Activated CD8-positive, alpha-beta memory T cell treated with anti-CD3 and anti-CD28 coated beads, Interleukin-2, amount 10 ng/mL, durations not matched to agents 7 days and 5 days (primary cell): ENCODE measurements at regions not wholly inside any gene's neighbourhood (a gene's known extent, or its start where the extent isn't known, plus 50 kb on each side); places are given as distances from the start of the nearest gene placed in this dataset.

Experiments used
- ATAC-seq: fragments of 150-1000 bp; cut with Tn5 transposase; one replicate; pipeline ENCODE4 v1.10.0; 2021; ENCODE audit warnings: moderate library complexity
- CTCF ChIA-PET: fragments of 350-600 bp; sonication (Branson Sonifier 250); formaldehyde crosslinking; loops from one replicate; lab custom pipeline; 2021; ENCODE audit warnings: antibody characterized with exemption; lab: Charles Lee
- DNase-seq: peaks from one replicate; pipeline ENCODE4 v3.0.0-alpha.2; 2020
- H3K27ac Mint-ChIP-seq: one replicate; pipeline ENCODE4 v1.8.0; 2021; ENCODE audit warnings: mild to moderate bottlenecking, mixed read lengths
- H3K27me3 Mint-ChIP-seq: one replicate; pipeline ENCODE4 v1.8.0; 2021; ENCODE audit warnings: mixed read lengths
- H3K36me3 Mint-ChIP-seq: one replicate; pipeline ENCODE4 v1.8.0; 2021; ENCODE audit warnings: mild to moderate bottlenecking, mixed read lengths
- H3K4me1 Mint-ChIP-seq: one replicate; pipeline ENCODE4 v1.8.0; 2021; ENCODE audit warnings: mixed read lengths
- H3K4me3 Mint-ChIP-seq: one replicate; pipeline ENCODE4 v1.8.0; 2021; ENCODE audit warnings: mild to moderate bottlenecking, moderate library complexity, mixed read lengths
- H3K9me3 Mint-ChIP-seq: one replicate; pipeline ENCODE4 v1.8.0; 2022; ENCODE audit warnings: low read depth, mixed read lengths

DNA sequence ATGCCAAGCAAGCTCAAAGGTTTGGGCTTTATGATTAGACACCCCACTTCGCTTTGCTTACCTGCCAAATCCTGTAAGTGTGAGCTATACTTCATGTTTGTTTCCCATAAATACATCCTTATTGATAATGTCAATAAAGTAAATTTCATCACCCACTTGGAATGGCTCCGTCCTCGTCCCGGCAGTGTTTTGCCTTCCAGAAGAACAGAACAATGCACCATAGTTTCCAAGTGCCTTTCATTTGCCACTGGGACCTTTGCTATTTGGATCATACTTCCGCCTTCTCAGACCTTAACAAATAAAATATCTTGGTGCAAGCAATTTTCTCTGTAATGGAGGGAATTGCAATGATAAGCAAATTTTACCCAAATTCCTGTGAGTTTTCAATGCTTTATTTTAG is 229.3 kb downstream of the PIK3R1 start:
- Mint-ChIP-seq H3K9me3 (no peaks in the 10 kb centered on the region), H3K4me3 (no peak overlapping the region), H3K4me1 (peaks cover 15% of the 10 kb centered on the region), H3K36me3 (peaks cover 1% of the 10 kb centered on the region), H3K27me3 (no peaks in the 10 kb centered on the region), H3K27ac (no peak overlapping the region)
- DNase-seq: no peak
- ATAC-seq: no peak
- CTCF ChIA-PET: no interaction called here

DNA sequence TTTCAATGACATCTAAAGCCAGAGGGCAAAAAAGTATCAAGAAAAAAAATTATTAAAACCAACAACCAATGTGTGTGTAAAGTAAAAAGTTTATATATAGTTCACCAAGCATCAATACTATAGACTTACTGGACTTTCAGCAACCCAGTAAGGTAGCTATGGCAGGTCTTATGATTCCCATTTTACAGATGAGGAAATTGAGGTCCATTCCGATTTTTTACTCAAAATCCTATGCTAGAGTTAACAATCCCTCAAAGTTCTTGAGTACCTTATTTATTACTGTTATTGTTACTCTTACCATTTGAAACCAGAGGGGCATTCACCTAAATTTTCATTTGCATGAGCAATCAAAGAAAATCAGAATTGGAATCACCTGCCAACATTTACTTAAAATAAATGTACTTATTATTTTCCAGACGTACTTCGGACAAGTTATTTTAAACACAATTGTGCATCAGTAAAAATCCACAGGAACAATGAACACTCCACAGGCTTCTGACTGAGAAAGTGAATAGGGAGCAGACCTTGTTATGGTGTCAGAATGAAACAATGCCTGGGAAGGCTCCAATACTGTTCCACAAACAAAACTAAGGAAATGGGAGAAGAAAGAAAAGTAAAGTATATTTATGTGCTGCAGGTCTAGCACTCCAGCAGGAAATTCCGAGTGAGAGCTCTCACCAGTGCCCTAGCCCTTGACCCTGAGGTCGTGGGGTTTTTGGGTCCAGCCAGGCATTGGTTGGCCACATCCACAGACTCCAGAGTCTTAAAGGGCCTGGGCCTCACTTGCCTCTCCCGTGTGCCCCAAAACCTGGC is 229.9 kb downstream of the PIK3R1 start:
- Mint-ChIP-seq H3K4me3 (no peak overlapping the region), H3K36me3 (peaks cover 1% of the 10 kb centered on the region), H3K27me3 (no peaks in the 10 kb centered on the region), H3K9me3 (no peaks in the 10 kb centered on the region), H3K4me1 (peaks cover 15% of the 10 kb centered on the region), H3K27ac (no peak overlapping the region)
- CTCF ChIA-PET: no interaction called here
- ATAC-seq (no peak), DNase-seq (no peak)

DNA sequence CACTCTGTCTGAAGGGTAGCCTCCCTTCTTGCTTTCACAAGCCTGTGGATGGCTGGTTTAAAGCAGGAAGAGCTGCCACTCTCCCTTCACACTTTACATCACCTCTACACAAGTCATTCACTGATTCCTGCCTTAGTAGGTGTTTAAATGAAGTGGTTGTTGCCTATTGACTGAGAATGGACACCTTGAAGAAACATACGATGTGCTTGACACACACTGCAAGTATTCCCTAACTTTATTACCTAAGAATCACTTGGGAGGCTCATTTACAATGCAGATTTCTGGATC is 230.5 kb downstream of the PIK3R1 start:
- H3K4me3 Mint-ChIP-seq: no peak overlapping the region
- ATAC-seq (no peak), DNase-seq (no peak)
- H3K27ac Mint-ChIP-seq: no peak overlapping the region
- peaks cover 13% of the 10 kb centered on the region for H3K4me1 Mint-ChIP-seq
- CTCF ChIA-PET: no interaction called here
- peaks cover 1% of the 10 kb centered on the region for H3K36me3 Mint-ChIP-seq
- H3K27me3 Mint-ChIP-seq: no peaks in the 10 kb centered on the region
- no peaks in the 10 kb centered on the region for H3K9me3 Mint-ChIP-seq

DNA sequence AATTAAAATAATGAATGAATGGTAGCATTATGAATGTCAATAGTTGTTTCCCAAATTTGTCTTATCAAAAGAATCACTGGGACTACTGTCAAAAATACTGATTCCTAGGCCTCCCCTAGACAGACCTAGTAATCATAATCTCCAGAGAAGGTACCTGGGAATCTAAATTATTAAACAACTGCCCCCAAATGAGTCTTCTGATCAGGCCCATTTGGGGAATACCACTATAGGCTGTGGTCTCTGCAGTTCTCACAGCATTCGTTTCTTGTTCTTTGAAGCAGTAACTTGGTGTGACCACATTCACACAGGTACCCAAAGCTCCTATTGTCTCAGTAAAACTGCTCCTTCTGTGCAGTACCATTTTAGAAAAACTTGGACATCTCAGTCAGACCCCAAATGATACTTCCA is 230.9 kb downstream of the PIK3R1 start:
- Mint-ChIP-seq H3K4me1 (peaks cover 8% of the 10 kb centered on the region), H3K9me3 (no peaks in the 10 kb centered on the region), H3K36me3 (peaks cover 1% of the 10 kb centered on the region), H3K27ac (no peak overlapping the region), H3K4me3 (no peak overlapping the region), H3K27me3 (no peaks in the 10 kb centered on the region)
- DNase-seq: no peak
- CTCF ChIA-PET: no interaction called here
- ATAC-seq: no peak

DNA sequence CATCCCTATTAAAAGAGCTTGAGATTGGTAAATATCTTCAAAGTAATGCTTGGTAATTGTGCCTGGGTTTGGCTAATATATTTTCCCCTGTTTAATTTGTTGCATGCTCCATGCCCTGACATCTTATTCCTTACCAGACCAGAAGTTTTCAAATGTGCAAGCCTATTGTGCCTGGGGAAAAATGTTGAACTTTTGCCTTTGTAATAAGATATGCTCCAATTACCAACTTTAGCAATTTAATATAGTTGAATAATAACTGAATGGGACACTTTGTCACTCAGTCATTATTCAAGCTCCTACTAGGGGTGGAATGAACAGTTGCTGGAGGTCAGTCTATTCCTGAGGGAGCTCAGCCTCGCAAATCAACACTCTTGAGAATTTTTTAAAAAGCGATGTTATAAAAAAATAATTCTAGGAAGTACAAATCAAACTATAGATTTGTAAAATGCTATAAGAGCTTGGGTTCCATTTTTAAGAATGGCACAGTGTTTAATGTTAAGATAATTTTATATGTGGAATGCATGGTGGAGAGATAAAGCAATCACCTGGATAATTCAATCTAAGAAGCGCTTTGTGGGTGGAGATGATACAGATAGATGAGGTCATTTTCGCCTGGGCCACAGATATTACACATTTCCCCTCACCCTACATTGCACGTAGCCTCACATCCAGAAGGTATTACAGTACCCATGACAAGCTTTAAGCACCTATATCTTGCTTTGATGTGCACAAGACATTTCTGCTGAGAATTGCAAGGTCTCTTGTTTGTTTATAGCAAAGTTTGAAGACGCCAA is 231.8 kb downstream of the PIK3R1 start:
- ATAC-seq: no peak

DNA sequence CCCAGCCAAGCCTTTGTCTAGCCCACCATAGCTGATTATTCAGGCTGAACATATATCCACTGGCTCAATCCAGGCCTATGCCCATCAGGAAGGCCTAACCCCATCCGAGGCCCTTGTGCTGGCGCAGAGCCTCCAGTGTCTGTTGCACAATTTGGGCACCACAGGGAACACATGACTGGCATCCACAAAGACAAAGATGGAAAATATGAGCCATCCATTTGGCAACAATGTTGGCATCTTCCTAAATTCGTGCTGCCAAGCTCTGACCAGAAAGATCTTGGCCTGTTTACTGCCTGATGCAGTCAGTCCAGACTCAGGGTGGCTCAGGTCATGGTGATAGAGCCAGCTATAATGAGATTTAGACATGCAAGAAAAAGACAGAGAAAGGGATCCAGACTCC is 233.8 kb downstream of the PIK3R1 start:
- Mint-ChIP-seq H3K27ac (no peak overlapping the region), H3K27me3 (no peaks in the 10 kb centered on the region), H3K4me1 (no peaks in the 10 kb centered on the region), H3K9me3 (no peaks in the 10 kb centered on the region), H3K4me3 (no peak overlapping the region), H3K36me3 (peaks cover 1% of the 10 kb centered on the region)
- CTCF ChIA-PET: interaction anchor here (1.9 to 3.6 kb wide), 2 partner anchors 14 to 163 kb away, joined by 4 to 13 read pairs; no protein-coding TSS in a partner anchor
- no peak for ATAC-seq
- DNase-seq: no peak

More for the DNA sequence above, 231.8 kb downstream of the PIK3R1 start:
- Mint-ChIP-seq H3K9me3 (no peaks in the 10 kb centered on the region), H3K27ac (no peak overlapping the region), H3K27me3 (no peaks in the 10 kb centered on the region), H3K4me3 (no peak overlapping the region), H3K4me1 (peaks cover 3% of the 10 kb centered on the region), H3K36me3 (peaks cover 1% of the 10 kb centered on the region)
- CTCF ChIA-PET: interaction anchor here (1.3 to 3.6 kb wide), 2 partner anchors 9 to 161 kb away, joined by 3 to 13 read pairs; no protein-coding TSS in a partner anchor
- no peak for DNase-seq

DNA sequence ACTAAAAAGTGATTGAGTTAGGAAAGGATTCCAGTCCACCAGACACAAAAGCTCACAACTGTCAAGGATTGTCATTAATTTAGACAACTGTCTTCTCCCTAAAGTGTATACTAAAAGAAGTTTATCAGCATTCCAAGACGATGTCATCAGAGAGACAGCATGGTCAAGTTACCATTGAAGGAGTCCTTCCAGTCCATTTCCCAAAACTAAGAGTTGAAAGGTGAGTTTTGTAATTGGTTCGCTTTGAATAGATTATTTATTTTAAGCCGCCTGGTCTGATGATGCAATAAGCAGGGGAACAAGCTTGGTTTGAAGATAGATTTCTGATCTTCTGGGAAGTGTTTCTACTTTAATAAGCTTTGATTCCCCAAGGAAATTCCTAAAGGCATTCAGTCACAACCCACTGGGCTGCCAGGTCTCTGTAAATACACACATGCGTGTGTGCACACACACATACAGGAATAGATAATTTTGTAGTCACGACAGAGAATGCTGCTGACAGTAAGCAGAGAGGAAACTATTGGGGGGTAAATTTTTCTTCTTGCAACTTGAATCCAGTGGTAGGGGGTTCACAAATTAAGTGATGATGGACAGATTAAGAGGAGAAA is 234.8 kb downstream of the PIK3R1 start:
- Mint-ChIP-seq H3K27ac (no peak overlapping the region), H3K4me3 (no peak overlapping the region), H3K4me1 (no peaks in the 10 kb centered on the region), H3K36me3 (peaks cover 1% of the 10 kb centered on the region), H3K9me3 (no peaks in the 10 kb centered on the region), H3K27me3 (no peaks in the 10 kb centered on the region)
- DNase-seq: no peak
- CTCF ChIA-PET: interaction anchor here (1.0 to 3.6 kb wide), 3 partner anchors 9 to 164 kb away, joined by 3 to 13 read pairs (median 4); no protein-coding TSS in a partner anchor
- no peak for ATAC-seq

DNA sequence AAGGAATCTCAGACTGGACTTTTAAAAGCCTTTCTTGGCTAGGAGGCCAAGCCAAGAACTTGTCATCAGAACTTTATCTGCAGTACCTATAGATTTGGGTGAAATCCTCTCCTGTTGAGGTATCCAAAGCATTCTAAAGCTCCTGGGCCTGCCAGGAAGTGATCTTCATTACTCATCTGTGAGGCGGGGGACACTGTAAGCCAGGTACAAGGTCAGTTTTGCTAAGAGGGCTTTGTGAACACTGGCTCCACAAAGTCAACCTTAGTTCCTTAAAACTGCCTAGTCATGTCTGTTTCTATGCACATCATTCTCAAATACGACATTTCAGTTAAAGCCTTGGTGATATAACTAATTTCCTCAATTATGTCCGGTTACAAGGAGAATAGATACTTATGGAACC is 236.7 kb downstream of the PIK3R1 start:
- Mint-ChIP-seq H3K4me3 (no peak overlapping the region), H3K4me1 (no peaks in the 10 kb centered on the region), H3K27ac (no peak overlapping the region), H3K9me3 (no peaks in the 10 kb centered on the region), H3K36me3 (peaks cover 1% of the 10 kb centered on the region), H3K27me3 (no peaks in the 10 kb centered on the region)
- ATAC-seq (no peak), DNase-seq (no peak)
- CTCF ChIA-PET: no interaction called here

DNA sequence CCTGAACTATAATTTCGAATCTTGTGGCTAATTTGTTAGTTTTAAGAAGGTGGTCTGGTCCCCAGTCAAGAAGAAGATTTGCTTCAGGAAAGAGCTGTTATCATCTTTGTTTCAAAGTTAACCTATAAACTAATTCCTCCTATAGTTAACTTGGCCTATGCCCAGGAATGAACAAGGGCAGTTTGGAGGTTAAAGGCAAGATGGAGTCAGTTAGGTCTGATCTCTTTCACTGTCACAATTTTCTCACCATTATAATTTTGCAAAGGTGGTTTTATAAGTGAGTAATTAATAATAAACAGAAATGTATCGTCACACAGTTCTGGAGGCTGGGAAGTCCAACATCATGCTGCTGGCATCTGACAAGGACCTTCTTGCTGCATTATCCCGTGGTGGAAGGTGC is 238.6 kb downstream of the PIK3R1 start:
- CTCF ChIA-PET: interaction anchor here (2.0 kb wide), 1 partner anchor 168 kb away, joined by 12 read pairs; no protein-coding TSS in a partner anchor
- Mint-ChIP-seq H3K4me1 (peaks cover 14% of the 10 kb centered on the region), H3K27ac (no peak overlapping the region), H3K9me3 (no peaks in the 10 kb centered on the region), H3K36me3 (no peaks in the 10 kb centered on the region), H3K4me3 (no peak overlapping the region), H3K27me3 (no peaks in the 10 kb centered on the region)
- no peak for ATAC-seq
- no peak for DNase-seq

DNA sequence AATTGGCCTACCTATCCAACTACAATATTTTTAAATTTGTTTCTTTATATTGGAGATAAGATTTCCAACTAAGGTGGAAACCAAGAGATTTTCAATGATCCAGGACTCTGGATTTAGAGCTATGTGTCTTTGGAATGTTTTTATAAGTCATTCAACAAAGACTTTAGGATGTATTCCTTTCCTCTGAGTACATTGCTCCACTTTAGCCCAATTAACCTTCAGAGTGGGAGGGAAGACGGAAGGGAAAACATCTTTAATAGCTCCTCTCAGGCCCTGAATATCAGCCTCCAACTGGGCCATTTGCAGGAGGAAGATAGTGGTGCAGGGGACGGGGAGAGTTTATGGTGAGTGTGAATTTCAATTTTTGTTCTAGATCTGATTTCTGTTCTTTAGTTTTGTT is 239.2 kb downstream of the PIK3R1 start:
- Mint-ChIP-seq H3K27me3 (no peaks in the 10 kb centered on the region), H3K27ac (no peak overlapping the region), H3K4me3 (no peak overlapping the region), H3K4me1 (peaks cover 17% of the 10 kb centered on the region), H3K36me3 (no peaks in the 10 kb centered on the region), H3K9me3 (no peaks in the 10 kb centered on the region)
- CTCF ChIA-PET: interaction anchor here (2.0 kb wide), 1 partner anchor 168 kb away, joined by 12 read pairs; no protein-coding TSS in a partner anchor
- no peak for DNase-seq
- no peak for ATAC-seq

DNA sequence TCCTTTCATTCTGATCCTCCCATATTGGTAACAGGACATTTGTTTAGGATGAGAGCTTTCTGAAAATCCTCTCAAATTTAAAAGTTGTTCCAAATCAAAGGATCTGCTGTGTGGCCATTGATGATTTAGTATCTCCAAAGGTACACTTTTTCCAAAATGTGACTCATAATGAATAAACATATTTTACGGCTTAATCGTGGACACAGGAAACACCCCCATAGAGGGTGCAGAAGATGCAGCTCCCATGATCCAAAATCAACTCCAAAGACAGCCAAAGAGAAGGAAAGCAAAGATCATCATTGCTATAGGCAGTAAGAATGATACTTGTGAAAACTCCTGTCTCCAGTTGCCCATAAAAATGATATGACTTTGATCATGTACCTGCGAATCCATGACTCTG is 239.7 kb downstream of the PIK3R1 start:
- Mint-ChIP-seq H3K4me3 (no peak overlapping the region), H3K36me3 (no peaks in the 10 kb centered on the region), H3K27ac (no peak overlapping the region), H3K9me3 (no peaks in the 10 kb centered on the region), H3K4me1 (peaks cover 20% of the 10 kb centered on the region), H3K27me3 (no peaks in the 10 kb centered on the region)
- DNase-seq: no peak
- no peak for ATAC-seq
- CTCF ChIA-PET: interaction anchor here (1.1 to 2.0 kb wide), 2 partner anchors 13 to 169 kb away, joined by 3 to 12 read pairs; no protein-coding TSS in a partner anchor

DNA sequence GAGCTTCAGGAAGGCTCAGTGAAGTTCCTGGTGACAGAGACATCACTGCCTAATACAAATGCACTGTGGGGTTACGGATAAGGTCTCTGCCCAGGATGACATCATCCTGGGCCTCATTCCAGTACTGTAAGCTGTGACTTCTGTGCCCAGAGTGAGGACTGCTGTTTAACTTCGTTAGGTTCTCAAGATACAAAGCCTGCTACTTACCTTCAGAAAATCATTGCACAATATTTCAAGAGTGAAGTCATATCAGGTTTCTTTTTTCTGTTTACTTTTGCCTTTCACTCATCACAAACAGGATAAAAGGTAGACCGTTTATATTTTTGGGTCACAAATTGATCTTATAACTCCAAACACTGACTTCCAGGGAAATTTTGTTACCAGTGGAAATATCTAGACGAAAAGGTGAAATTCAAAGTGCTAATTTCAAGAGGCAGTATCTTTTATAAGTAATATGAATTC is 241.2 kb downstream of the PIK3R1 start:
- no peak for DNase-seq
- no peak for ATAC-seq
- Mint-ChIP-seq H3K4me1 (peaks cover 20% of the 10 kb centered on the region), H3K4me3 (no peak overlapping the region), H3K9me3 (no peaks in the 10 kb centered on the region), H3K36me3 (no peaks in the 10 kb centered on the region), H3K27me3 (no peaks in the 10 kb centered on the region), H3K27ac (no peak overlapping the region)
- CTCF ChIA-PET: interaction anchor here (0.6 to 1.3 kb wide), 5 partner anchors 9 to 185 kb away, joined by 3 to 4 read pairs (median 3); no protein-coding TSS in a partner anchor

DNA sequence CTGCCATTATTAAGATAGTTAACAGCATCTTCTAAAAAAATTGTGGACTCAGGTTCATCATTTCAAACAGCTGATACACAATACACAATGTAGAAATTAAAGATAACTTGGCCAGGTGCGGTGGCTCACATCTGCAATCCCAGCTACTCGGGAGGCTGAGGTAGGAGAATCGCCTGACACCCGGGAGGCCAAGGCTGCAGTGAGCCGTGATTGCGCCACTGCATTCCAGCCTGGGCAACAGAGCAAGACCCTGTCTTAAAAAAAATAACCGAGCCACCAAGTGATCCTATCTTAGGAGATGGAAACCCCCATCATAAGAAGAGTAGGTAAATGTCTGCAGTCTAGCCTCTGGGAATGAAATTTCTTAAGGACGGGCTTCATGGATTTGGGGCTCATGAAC is 241.7 kb downstream of the PIK3R1 start:
- Mint-ChIP-seq H3K4me3 (no peak overlapping the region), H3K4me1 (peaks cover 20% of the 10 kb centered on the region), H3K27me3 (no peaks in the 10 kb centered on the region), H3K27ac (no peak overlapping the region), H3K36me3 (no peaks in the 10 kb centered on the region), H3K9me3 (no peaks in the 10 kb centered on the region)
- DNase-seq (no peak), ATAC-seq (no peak)
- CTCF ChIA-PET: interaction anchor here (1.3 kb wide), 2 partner anchors 9 to 171 kb away, joined by 3 read pairs; no protein-coding TSS in a partner anchor
